ENCODE measurements at regions not wholly inside any gene's neighbourhood (a gene's known extent, or its start where the extent isn't known, plus 50 kb on each side); places are given as distances from the start of the nearest gene placed in this dataset.

DNA sequence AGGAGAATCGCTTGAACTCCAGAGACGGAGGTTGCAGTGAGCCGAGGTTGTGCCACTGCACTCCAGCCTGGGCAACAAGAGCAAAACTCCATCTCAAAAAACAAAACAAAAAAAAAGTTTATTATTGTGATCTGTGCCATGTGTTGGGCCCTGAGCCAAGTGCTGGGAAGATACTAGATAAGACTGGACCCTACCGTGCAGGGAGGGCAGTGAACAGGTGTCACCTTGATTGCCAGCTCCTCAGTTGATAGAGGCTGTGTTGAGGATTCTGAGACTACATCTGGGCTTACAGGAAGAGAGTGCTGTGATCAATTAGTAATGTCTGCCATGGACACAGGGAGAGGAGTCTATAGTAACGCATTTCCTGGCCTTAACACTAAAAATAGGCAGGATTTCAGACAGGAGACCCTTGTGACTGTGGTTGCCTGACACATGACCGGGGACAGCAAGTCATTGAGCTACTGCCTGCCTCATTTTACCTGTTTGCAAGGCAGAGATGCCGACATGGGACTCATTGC is 201.5 kb downstream of the C9orf50 start (continued):
- TF ChIP-seq SP1 (IDR thresholded peaks at IDR 0.05; ENCODE audit: low read depth): no peak
- TF ChIP-seq, protein P1, sequence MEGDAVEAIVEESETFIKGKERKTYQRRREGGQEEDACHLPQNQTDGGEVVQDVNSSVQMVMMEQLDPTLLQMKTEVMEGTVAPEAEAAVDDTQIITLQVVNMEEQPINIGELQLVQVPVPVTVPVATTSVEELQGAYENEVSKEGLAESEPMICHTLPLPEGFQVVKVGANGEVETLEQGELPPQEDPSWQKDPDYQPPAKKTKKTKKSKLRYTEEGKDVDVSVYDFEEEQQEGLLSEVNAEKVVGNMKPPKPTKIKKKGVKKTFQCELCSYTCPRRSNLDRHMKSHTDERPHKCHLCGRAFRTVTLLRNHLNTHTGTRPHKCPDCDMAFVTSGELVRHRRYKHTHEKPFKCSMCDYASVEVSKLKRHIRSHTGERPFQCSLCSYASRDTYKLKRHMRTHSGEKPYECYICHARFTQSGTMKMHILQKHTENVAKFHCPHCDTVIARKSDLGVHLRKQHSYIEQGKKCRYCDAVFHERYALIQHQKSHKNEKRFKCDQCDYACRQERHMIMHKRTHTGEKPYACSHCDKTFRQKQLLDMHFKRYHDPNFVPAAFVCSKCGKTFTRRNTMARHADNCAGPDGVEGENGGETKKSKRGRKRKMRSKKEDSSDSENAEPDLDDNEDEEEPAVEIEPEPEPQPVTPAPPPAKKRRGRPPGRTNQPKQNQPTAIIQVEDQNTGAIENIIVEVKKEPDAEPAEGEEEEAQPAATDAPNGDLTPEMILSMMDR (IDR thresholded peaks at IDR 0.05 in 2 of 3, conservative IDR thresholded peaks at IDR 0.05 in 1 of 3; ENCODE audit: borderline replicate concordance in 1 of 3, insufficient read depth in 1 of 3, low read depth in 2 of 3, low read length in 2 of 3): no peak
- TF ChIP-seq CBX3 (IDR thresholded peaks at IDR 0.05; ENCODE audit: low read depth): no peak
- no peak for TF ChIP-seq YY1 (IDR thresholded peaks at IDR 0.05; ENCODE audit: extremely low read depth, insufficient replicate concordance, low read depth, low read length)
- TF ChIP-seq EZH2phosphoT487 (IDR thresholded peaks at IDR 0.05; ENCODE audit: borderline replicate concordance): no peak
- TF ChIP-seq FOSL1 (IDR thresholded peaks at IDR 0.05; ENCODE audit: low read depth): no peak

DNA sequence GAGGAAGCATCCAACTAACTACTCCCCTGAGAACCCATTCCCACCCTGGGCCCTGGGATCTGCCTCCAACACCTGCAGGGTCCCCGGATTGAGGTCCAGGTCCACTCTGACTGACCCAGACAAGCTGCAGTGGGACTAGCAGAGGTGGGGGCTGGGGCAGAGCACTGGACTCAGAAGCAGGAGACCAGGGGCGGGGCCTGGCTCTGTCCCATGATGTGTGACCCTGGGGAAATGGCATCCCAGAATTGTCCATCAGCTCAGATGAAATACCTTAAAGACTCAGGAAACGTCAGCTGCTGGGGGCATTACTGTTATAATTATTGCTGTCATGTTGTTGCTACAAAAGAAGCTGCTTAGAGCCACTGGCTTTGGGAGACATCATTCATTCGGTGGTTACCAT is 202.4 kb downstream of the C9orf50 start:
- no TSS peak for BruUV-seq (replicated peaks)
- CTCF ChIA-PET: no interaction called here

More for the DNA sequence above, 202.4 kb downstream of the C9orf50 start:
- RAD21 ChIA-PET (ENCODE audit: low non-redundant PET in 1 of 2, low total read pairs in 2 of 2, uncharacterized antibody in 2 of 2, unreplicated experiment in 2 of 2): no interaction called here
- H3K4me1 ChIP-seq (ENCODE audit: control insufficient read depth in 1 of 2, insufficient read depth in 2 of 2, low read length in 2 of 2): peaks cover 31 to 70% of the 10 kb centered on the region in 2 experiments
- H2AFZ ChIP-seq (ENCODE audit: low read depth, low read length, poor library complexity, severe bottlenecking): no peak overlapping the region
- H3K27me3 ChIP-seq (ENCODE audit: insufficient read depth, low read length): no peaks in the 10 kb centered on the region
- no peak for DNase-seq (ENCODE audit: low read depth, low spot score)
- no peak overlapping the region for H3K4me3 ChIP-seq (replicated peaks in 1 of 2; ENCODE audit: low read depth in 1 of 2, low read length in 2 of 2)
- no peak overlapping the region for H3K4me2 ChIP-seq (ENCODE audit: low read length)
- no peak overlapping the region for H3K27ac ChIP-seq (ENCODE audit: low read depth, low read length)
- no peak for TF ChIP-seq RAD21 (IDR thresholded peaks at IDR 0.05; ENCODE audit: low read depth)
- no peak for ATAC-seq
- H4K20me1 ChIP-seq (ENCODE audit: insufficient read depth): no peaks in the 10 kb centered on the region
- intact Hi-C loops (cut with micrococcal nuclease): no loop called here
- POLR2A ChIA-PET: interaction anchor here (1.4 kb wide), 1 partner anchor 240 kb away, joined by 4 read pairs; the partner anchor contains the start of gene IER5L
- no peaks in the 10 kb centered on the region for H3K36me3 ChIP-seq (ENCODE audit: control insufficient read depth in 1 of 2, insufficient read depth in 2 of 2, low read length in 2 of 2)
- no peaks in the 10 kb centered on the region for H3K79me2 ChIP-seq (ENCODE audit: insufficient read depth, low read length)
- H3K9ac ChIP-seq (ENCODE audit: low read length): no peak overlapping the region
- no peaks in the 10 kb centered on the region for H3K9me2 ChIP-seq (ENCODE audit: insufficient read depth)
- H3K9me3 ChIP-seq (ENCODE audit: control insufficient read depth in 1 of 2, insufficient read depth in 1 of 2, low read depth in 1 of 2, low read length in 2 of 2): no peaks in the 10 kb centered on the region
